Ramos (cell line): ENCODE measurements at regions not wholly inside any gene's neighbourhood (a gene's known extent, or its start where the extent isn't known, plus 50 kb on each side); places are given as distances from the start of the nearest gene placed in this dataset.

Experiments used
- in situ Hi-C: fragments of 300-500 bp; cut with MboI; formaldehyde crosslinking; loops from one replicate; pipeline ENCODE4 v1.14.3; 2022; ENCODE audit warnings: low sequenced_read_pairs; ENCODE audit not compliant: unreplicated experiment

- in situ Hi-C loops = no loop called here
Observed at GRCh38 chr14:86902176-86902950, 1090.6 kb downstream of the GALC start.

GRCh38 chr14:86897704-86898513 is 1095.1 kb downstream of the GALC start:
- in situ Hi-C loops = no loop called here

GRCh38 chr14:86897224-86897623 is 1095.8 kb downstream of the GALC start:
- in situ Hi-C loops = no loop called here

- in situ Hi-C loops = no loop called here
Observed at GRCh38 chr14:86896701-86897100, 1096.3 kb downstream of the GALC start.

GRCh38 chr14:86892152-86892956 is 1100.6 kb downstream of the GALC start:
- in situ Hi-C loops = no loop called here

GRCh38 chr14:86885280-86885679 is 1107.7 kb downstream of the GALC start:
- in situ Hi-C loops = no loop called here

GRCh38 chr14:86884498-86884897 is 1108.5 kb downstream of the GALC start:
- in situ Hi-C loops = no loop called here

GRCh38 chr14:86882818-86883217 is 1110.2 kb downstream of the GALC start:
- in situ Hi-C loops = no loop called here

- in situ Hi-C loops = no loop called here
Observed at GRCh38 chr14:86865934-86866333, 1127.0 kb downstream of the GALC start.

- in situ Hi-C loops = no loop called here
Observed at GRCh38 chr14:86858591-86858990, 1134.4 kb downstream of the GALC start.

GRCh38 chr14:86858031-86858430 is 1135.0 kb downstream of the GALC start:
- in situ Hi-C loops = no loop called here

- in situ Hi-C loops = no loop called here
Observed at GRCh38 chr14:86852530-86852929, 1140.5 kb downstream of the GALC start.

- in situ Hi-C loops = no loop called here
Observed at GRCh38 chr14:86847140-86847539, 1145.8 kb downstream of the GALC start.

- in situ Hi-C loops = no loop called here
Observed at GRCh38 chr14:86838363-86838762, 1154.6 kb downstream of the GALC start.

GRCh38 chr14:86826661-86827060 is 1166.3 kb downstream of the GALC start:
- in situ Hi-C loops = no loop called here

GRCh38 chr14:86824167-86824566 is 1168.8 kb downstream of the GALC start:
- in situ Hi-C loops = no loop called here

- in situ Hi-C loops = no loop called here
Observed at GRCh38 chr14:86823581-86823980, 1169.4 kb downstream of the GALC start.

- in situ Hi-C loops = no loop called here
Observed at GRCh38 chr14:86815341-86815740, 1177.6 kb downstream of the GALC start.

- in situ Hi-C loops = no loop called here
Observed at GRCh38 chr14:86802726-86803125, 1190.3 kb downstream of the GALC start.

- in situ Hi-C loops = no loop called here
Observed at GRCh38 chr14:86799244-86799647, 1193.7 kb downstream of the GALC start.

GRCh38 chr14:86798330-86798729 is 1194.7 kb downstream of the GALC start:
- in situ Hi-C loops = no loop called here
